BLaER1 (cell line): ENCODE measurements at regions not wholly inside any gene's neighbourhood (a gene's known extent, or its start where the extent isn't known, plus 50 kb on each side); places are given as distances from the start of the nearest gene placed in this dataset.

Experiments used
- H3K27ac ChIP-seq: shearing (Covaris generic); formaldehyde crosslinking; 2 replicates; pipeline ENCODE4 v1.8.1; 2022
- H3K27me3 ChIP-seq: shearing (Covaris generic); formaldehyde crosslinking; 2 replicates; pipeline ENCODE4 v1.8.1; 2022
- H3K36me3 ChIP-seq: shearing (Covaris generic); formaldehyde crosslinking; 2 replicates; pipeline ENCODE4 v1.8.1; 2022
- H3K4me1 ChIP-seq: shearing (Covaris generic); formaldehyde crosslinking; 2 replicates; pipeline ENCODE4 v1.8.1; 2022
- H3K4me2 ChIP-seq: shearing (Covaris generic); formaldehyde crosslinking; 2 replicates; pipeline ENCODE4 v1.8.1; 2022
- H3K4me3 ChIP-seq: shearing (Covaris generic); formaldehyde crosslinking; 2 replicates; pipeline ENCODE4 v1.8.1; 2022
- H3K9ac ChIP-seq: shearing (Covaris generic); formaldehyde crosslinking; 2 replicates; pipeline ENCODE4 v1.8.1; 2022
- H3K9me3 ChIP-seq: shearing (Covaris generic); formaldehyde crosslinking; 2 replicates; pipeline ENCODE4 v1.8.1; 2022
- H4K20me1 ChIP-seq: shearing (Covaris generic); formaldehyde crosslinking; 2 replicates; pipeline ENCODE4 v1.8.1; 2022
- Cebpa-rat ChIP-seq: shearing (Covaris generic); IDR thresholded peaks from 2 replicates; pipeline ENCODE4 v1.8.1; 2022

- H3K27me3 ChIP-seq: no peaks in the 10 kb centered on the region
- H3K9me3 ChIP-seq: peaks cover 25% of the 10 kb centered on the region
- no peak overlapping the region for H3K9ac ChIP-seq
- H3K4me1 ChIP-seq: no peaks in the 10 kb centered on the region
- no peak overlapping the region for H3K4me2 ChIP-seq
- no peak overlapping the region for H3K27ac ChIP-seq
- TF ChIP-seq Cebpa-rat: no peak
- no peaks in the 10 kb centered on the region for H4K20me1 ChIP-seq
- no peak overlapping the region for H3K4me3 ChIP-seq
- H3K36me3 ChIP-seq: no peaks in the 10 kb centered on the region
Measured at GRCh38 chr15:39113741-39114140, 467.1 kb upstream of the THBS1 start.

- Histone ChIP-seq H3K36me3 (no peaks in the 10 kb centered on the region), H3K4me3 (no peak overlapping the region), H3K27me3 (no peaks in the 10 kb centered on the region), H4K20me1 (no peaks in the 10 kb centered on the region), H3K9me3 (peaks cover 25% of the 10 kb centered on the region), H3K9ac (no peak overlapping the region), H3K27ac (no peak overlapping the region), H3K4me1 (no peaks in the 10 kb centered on the region), H3K4me2 (no peak overlapping the region)
- no peak for TF ChIP-seq Cebpa-rat
Measured at GRCh38 chr15:39114690-39115378, 466.0 kb upstream of the THBS1 start.

- Histone ChIP-seq H3K27me3 (no peaks in the 10 kb centered on the region), H4K20me1 (no peaks in the 10 kb centered on the region)
- no peak for TF ChIP-seq Cebpa-rat
Measured at GRCh38 chr15:39115379-39116057, 465.4 kb upstream of the THBS1 start.

GRCh38 chr15:39118510-39118909 is 462.4 kb upstream of the THBS1 start:
- no peaks in the 10 kb centered on the region for H4K20me1 ChIP-seq
- no peak overlapping the region for H3K9ac ChIP-seq
- H3K4me2 ChIP-seq: no peak overlapping the region
- no peak for TF ChIP-seq Cebpa-rat
- H3K36me3 ChIP-seq: no peaks in the 10 kb centered on the region
- no peak overlapping the region for H3K27ac ChIP-seq
- no peaks in the 10 kb centered on the region for H3K27me3 ChIP-seq
- peaks cover 25% of the 10 kb centered on the region for H3K9me3 ChIP-seq
- no peaks in the 10 kb centered on the region for H3K4me1 ChIP-seq
- no peak overlapping the region for H3K4me3 ChIP-seq

More at GRCh38 chr15:39115379-39116057, 465.4 kb upstream of the THBS1 start:
- no peaks in the 10 kb centered on the region for H3K4me1 ChIP-seq
- peaks cover 25% of the 10 kb centered on the region for H3K9me3 ChIP-seq
- no peak overlapping the region for H3K4me3 ChIP-seq
- no peak overlapping the region for H3K27ac ChIP-seq
- no peak overlapping the region for H3K9ac ChIP-seq
- H3K4me2 ChIP-seq: no peak overlapping the region
- H3K36me3 ChIP-seq: no peaks in the 10 kb centered on the region

GRCh38 chr15:39124155-39124552 is 456.7 kb upstream of the THBS1 start:
- no peaks in the 10 kb centered on the region for H4K20me1 ChIP-seq
- H3K9ac ChIP-seq: no peak overlapping the region
- no peaks in the 10 kb centered on the region for H3K9me3 ChIP-seq
- no peak overlapping the region for H3K27ac ChIP-seq
- no peak overlapping the region for H3K4me3 ChIP-seq
- no peak for TF ChIP-seq Cebpa-rat
- H3K4me1 ChIP-seq: no peaks in the 10 kb centered on the region
- no peaks in the 10 kb centered on the region for H3K36me3 ChIP-seq
- H3K4me2 ChIP-seq: no peak overlapping the region
- H3K27me3 ChIP-seq: no peaks in the 10 kb centered on the region

- Histone ChIP-seq H3K9ac (no peak overlapping the region), H3K4me3 (no peak overlapping the region), H4K20me1 (no peaks in the 10 kb centered on the region), H3K4me2 (no peak overlapping the region), H3K27ac (no peak overlapping the region), H3K9me3 (no peaks in the 10 kb centered on the region), H3K27me3 (no peaks in the 10 kb centered on the region), H3K36me3 (no peaks in the 10 kb centered on the region), H3K4me1 (no peaks in the 10 kb centered on the region)
- TF ChIP-seq Cebpa-rat: no peak
Measured at GRCh38 chr15:39124553-39125171, 456.2 kb upstream of the THBS1 start.

- no peak for TF ChIP-seq Cebpa-rat
- no peaks in the 10 kb centered on the region for H3K4me1 ChIP-seq
- no peak overlapping the region for H3K4me2 ChIP-seq
- no peaks in the 10 kb centered on the region for H3K36me3 ChIP-seq
- H4K20me1 ChIP-seq: no peaks in the 10 kb centered on the region
- H3K9me3 ChIP-seq: no peaks in the 10 kb centered on the region
- no peak overlapping the region for H3K4me3 ChIP-seq
- no peak overlapping the region for H3K27ac ChIP-seq
- H3K9ac ChIP-seq: no peak overlapping the region
- H3K27me3 ChIP-seq: no peaks in the 10 kb centered on the region
Measured at GRCh38 chr15:39125226-39125625, 455.7 kb upstream of the THBS1 start.

GRCh38 chr15:39125904-39126303 is 455.0 kb upstream of the THBS1 start:
- Histone ChIP-seq H3K9me3 (no peaks in the 10 kb centered on the region), H3K36me3 (no peaks in the 10 kb centered on the region), H4K20me1 (no peaks in the 10 kb centered on the region), H3K4me1 (no peaks in the 10 kb centered on the region), H3K4me2 (no peak overlapping the region), H3K27ac (no peak overlapping the region), H3K27me3 (no peaks in the 10 kb centered on the region), H3K4me3 (no peak overlapping the region), H3K9ac (no peak overlapping the region)
- TF ChIP-seq Cebpa-rat: no peak

GRCh38 chr15:39127151-39127790 is 453.6 kb upstream of the THBS1 start:
- Histone ChIP-seq H3K27ac (no peak overlapping the region), H3K9me3 (no peaks in the 10 kb centered on the region), H4K20me1 (no peaks in the 10 kb centered on the region), H3K4me2 (no peak overlapping the region), H3K4me3 (no peak overlapping the region), H3K36me3 (no peaks in the 10 kb centered on the region), H3K9ac (no peak overlapping the region), H3K4me1 (no peaks in the 10 kb centered on the region), H3K27me3 (no peaks in the 10 kb centered on the region)
- TF ChIP-seq Cebpa-rat: no peak
